Vagina (tissue), 2 donors: ENCODE measurements at regions not wholly inside any gene's neighbourhood (a gene's known extent, or its start where the extent isn't known, plus 50 kb on each side); places are given as distances from the start of the nearest gene placed in this dataset.
A peak's percentile ranks its signal among the peaks of the same experiment; 100 is the strongest.

Source experiments
- DNase-seq, 2 donors: peaks; one replicate each; pipeline ENCODE4 v3.0.0-alpha.2; 2017; ENCODE audit errors: extremely low spot score in 2 of 2
- H3K27ac ChIP-seq: fragments of 200-600 bp; sonication (generic); one replicate; pipeline ENCODE4 v1.5.1; 2019
- H3K27me3 ChIP-seq: fragments of 200-600 bp; sonication (generic); one replicate; pipeline ENCODE4 v1.5.1; 2019
- H3K36me3 ChIP-seq, 2 donors: fragments of 200-600 bp; sonication (generic); one replicate each; pipeline ENCODE4 v1.5.1; 2017 to 2019
- H3K4me1 ChIP-seq: fragments of 200-600 bp; sonication (generic); one replicate; pipeline ENCODE4 v1.5.1; 2019
- H3K4me3 ChIP-seq, 2 donors: fragments of 200-600 bp; sonication (generic); 1 replicate in 1 of 2; 2 replicates in 1 of 2; pipeline ENCODE4 v1.5.1; 2016 to 2019
- H3K9me3 ChIP-seq: fragments of 200-600 bp; sonication (generic); one replicate; pipeline ENCODE4 v1.5.1; 2019
- POLR2A ChIP-seq, 2 donors: fragments of 450-650 bp; IDR thresholded peaks; one replicate each; pipeline ENCODE4 v1.6.1; 2017; ENCODE audit warnings: antibody characterized with exemption in 2 of 2, mild to moderate bottlenecking in 2 of 2, moderate library complexity in 2 of 2
- POLR2AphosphoS5 ChIP-seq, 2 donors: sonication (generic); formaldehyde crosslinking; IDR thresholded peaks; one replicate each; pipeline ENCODE4 v1.9.0; 2017; ENCODE audit warnings: antibody characterized with exemption in 2 of 2, mild to moderate bottlenecking in 2 of 2, low read depth in 1 of 2; ENCODE audit not compliant: insufficient read depth in 1 of 2
- intact Hi-C: fragments of 100-400 bp; cut with DNase I; formaldehyde crosslinking; loops from one replicate; pipeline ENCODE4 v1.15.1; 2023
- TF ChIP-seq, protein P1 (sequence below), 3 experiments: fragments of 450-650 bp in 2 of 3; fragments of 200-600 bp in 1 of 3; sonication (generic) in 1 of 3; IDR thresholded peaks; one replicate each; pipeline ENCODE4 v1.5.1; 2017 to 2019; ENCODE audit warnings: antibody characterized with exemption in 3 of 3, mild to moderate bottlenecking in 2 of 3, moderate library complexity in 2 of 3

DNA sequence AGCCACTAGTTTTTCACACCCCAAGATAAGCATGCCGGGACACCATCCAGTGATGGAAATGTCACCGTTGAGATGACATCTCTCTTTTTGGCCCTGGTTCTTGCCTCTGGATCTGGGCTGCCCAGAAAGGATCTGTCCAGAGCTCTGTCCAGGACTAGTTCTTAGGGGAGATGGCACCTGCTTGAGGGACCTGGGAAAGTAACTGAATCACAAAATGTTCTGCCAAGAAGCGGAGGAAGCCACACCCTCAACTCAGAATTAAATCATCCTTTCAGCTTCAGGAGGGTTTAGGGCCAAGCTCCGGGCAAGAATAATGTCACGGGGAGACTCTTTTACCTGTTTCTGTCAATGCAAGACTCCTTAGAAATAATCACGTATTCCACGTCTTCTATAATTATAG is 248.6 kb downstream of the MAF start:
- no peaks in the 10 kb centered on the region for H3K9me3 ChIP-seq
- no peak overlapping the region for H3K27ac ChIP-seq
- H3K27me3 ChIP-seq, result no peaks in the 10 kb centered on the region
- peak in 1 of 2 donors; percentile 17 for TF ChIP-seq POLR2AphosphoS5 (IDR thresholded peaks at IDR 0.05; ENCODE audit: insufficient read depth in 1 of 2, low read depth in 1 of 2)
- TF ChIP-seq, protein P1, sequence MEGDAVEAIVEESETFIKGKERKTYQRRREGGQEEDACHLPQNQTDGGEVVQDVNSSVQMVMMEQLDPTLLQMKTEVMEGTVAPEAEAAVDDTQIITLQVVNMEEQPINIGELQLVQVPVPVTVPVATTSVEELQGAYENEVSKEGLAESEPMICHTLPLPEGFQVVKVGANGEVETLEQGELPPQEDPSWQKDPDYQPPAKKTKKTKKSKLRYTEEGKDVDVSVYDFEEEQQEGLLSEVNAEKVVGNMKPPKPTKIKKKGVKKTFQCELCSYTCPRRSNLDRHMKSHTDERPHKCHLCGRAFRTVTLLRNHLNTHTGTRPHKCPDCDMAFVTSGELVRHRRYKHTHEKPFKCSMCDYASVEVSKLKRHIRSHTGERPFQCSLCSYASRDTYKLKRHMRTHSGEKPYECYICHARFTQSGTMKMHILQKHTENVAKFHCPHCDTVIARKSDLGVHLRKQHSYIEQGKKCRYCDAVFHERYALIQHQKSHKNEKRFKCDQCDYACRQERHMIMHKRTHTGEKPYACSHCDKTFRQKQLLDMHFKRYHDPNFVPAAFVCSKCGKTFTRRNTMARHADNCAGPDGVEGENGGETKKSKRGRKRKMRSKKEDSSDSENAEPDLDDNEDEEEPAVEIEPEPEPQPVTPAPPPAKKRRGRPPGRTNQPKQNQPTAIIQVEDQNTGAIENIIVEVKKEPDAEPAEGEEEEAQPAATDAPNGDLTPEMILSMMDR (IDR thresholded peaks at IDR 0.05), result no peak
- peaks cover 4% of the 10 kb centered on the region for H3K4me1 ChIP-seq
- no peak overlapping the region for H3K4me3 ChIP-seq
- H3K36me3 ChIP-seq, result no peaks in the 10 kb centered on the region
- no peak for DNase-seq
- intact Hi-C loops, result no loop called here

DNA sequence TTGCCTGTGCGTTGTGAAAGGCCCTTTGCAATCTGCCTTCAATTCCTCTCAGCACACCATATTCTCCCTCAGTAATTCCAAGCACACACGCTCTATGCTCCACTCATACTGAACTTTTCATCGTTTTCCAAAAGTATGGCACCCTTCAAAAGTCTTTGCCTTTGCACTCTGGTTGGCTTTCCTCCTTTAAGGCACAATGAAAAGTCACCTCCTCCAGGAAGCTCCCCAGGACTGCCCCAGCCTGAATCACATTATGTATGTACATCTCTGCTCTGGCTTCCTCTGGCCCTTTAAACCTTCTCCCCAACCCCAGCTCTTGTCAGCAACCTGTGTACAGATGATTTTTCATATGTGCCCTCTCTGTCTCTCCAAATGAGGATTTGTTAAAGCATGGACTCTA is 250.7 kb downstream of the MAF start:
- no peak overlapping the region for H3K27ac ChIP-seq
- TF ChIP-seq POLR2AphosphoS5 (IDR thresholded peaks at IDR 0.05; ENCODE audit: insufficient read depth in 1 of 2, low read depth in 1 of 2) (no peak), POLR2A (IDR thresholded peaks at IDR 0.05) (no peak)
- TF ChIP-seq, protein P1 (IDR thresholded peaks at IDR 0.05), result no peak
- H3K36me3 ChIP-seq, result no peaks in the 10 kb centered on the region
- no peak overlapping the region for H3K4me3 ChIP-seq
- H3K27me3 ChIP-seq, result no peaks in the 10 kb centered on the region
- no peaks in the 10 kb centered on the region for H3K9me3 ChIP-seq
- peaks cover 4% of the 10 kb centered on the region for H3K4me1 ChIP-seq
- no peak for DNase-seq
- intact Hi-C loops, result no loop called here

DNA sequence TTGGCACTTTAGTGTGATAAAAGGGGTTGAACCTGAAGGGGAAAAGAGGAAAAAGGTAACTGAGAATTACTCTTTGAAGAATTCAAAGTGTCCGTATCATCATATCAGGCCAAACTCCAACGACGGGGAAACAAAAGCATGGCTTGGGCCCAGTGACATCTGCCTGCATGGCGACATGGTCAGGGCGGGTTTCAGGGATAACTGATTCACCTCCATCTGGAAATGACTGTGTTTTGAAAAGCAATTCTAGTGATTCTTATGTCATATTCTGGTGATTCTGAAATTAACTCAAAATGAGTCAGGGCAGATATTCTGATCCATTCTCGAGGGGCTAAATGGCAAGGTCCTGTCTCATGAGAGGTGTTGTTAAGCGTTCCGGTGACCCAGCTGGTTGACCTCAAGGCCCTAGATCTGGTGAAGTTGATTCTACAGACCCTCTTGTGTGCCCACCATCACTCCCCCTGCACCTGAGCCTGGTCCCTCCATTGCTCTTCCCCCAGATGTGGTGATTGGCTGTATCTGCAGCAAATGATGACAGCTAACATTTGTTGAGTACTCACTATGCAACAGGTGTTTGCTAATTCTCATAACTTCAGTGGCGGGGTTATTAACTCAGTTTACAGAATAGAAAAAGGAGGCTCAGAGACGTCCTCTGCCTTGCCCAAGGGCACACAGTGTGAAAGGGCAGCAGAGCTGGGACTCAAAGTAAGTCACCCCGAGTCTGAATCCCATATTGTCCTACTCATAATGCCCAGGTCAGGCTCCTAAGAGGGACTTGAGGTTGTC is 251.8 kb downstream of the MAF start:
- no peak overlapping the region for H3K4me3 ChIP-seq
- no peaks in the 10 kb centered on the region for H3K36me3 ChIP-seq
- peaks cover 4% of the 10 kb centered on the region for H3K4me1 ChIP-seq
- H3K27ac ChIP-seq, result no peak overlapping the region
- TF ChIP-seq, protein P1 (IDR thresholded peaks at IDR 0.05), result no peak
- TF ChIP-seq POLR2A (IDR thresholded peaks at IDR 0.05) (no peak), POLR2AphosphoS5 (IDR thresholded peaks at IDR 0.05; ENCODE audit: insufficient read depth in 1 of 2, low read depth in 1 of 2) (no peak)
- intact Hi-C loops, result no loop called here
- H3K27me3 ChIP-seq, result no peaks in the 10 kb centered on the region
- H3K9me3 ChIP-seq, result no peaks in the 10 kb centered on the region
- no peak for DNase-seq

DNA sequence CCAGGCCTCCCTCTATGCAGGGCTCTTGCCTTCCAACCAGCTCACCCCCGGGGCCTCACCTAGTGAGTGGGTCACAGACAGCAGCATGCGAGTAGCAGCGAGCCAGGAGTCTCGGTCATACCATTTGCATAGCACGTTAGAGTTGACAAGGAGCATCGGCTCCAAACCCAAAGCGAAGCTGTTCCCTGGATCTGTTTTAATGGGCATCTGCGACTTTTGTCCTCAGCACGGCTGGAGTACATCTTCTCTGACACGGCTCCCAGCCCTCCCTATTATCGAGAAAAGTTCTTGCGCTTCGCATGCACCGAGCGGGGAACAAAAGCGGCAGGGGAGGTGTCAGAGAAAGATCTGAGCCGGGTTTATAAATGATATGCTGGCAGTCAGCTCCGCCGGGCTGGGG is 253.3 kb downstream of the MAF start:
- no peak overlapping the region for H3K27ac ChIP-seq
- H3K4me1 ChIP-seq, result peaks cover under 1% of the 10 kb centered on the region
- TF ChIP-seq POLR2A (IDR thresholded peaks at IDR 0.05), result no peak
- TF ChIP-seq, protein P1 (IDR thresholded peaks at IDR 0.05), result no peak
- TF ChIP-seq POLR2AphosphoS5 (IDR thresholded peaks at IDR 0.05; ENCODE audit: insufficient read depth in 1 of 2, low read depth in 1 of 2), result no peak
- intact Hi-C loops, result no loop called here
- H3K9me3 ChIP-seq, result no peaks in the 10 kb centered on the region
- H3K27me3 ChIP-seq, result no peaks in the 10 kb centered on the region
- no peak overlapping the region for H3K4me3 ChIP-seq
- DNase-seq, result no peak
- no peaks in the 10 kb centered on the region for H3K36me3 ChIP-seq

DNA sequence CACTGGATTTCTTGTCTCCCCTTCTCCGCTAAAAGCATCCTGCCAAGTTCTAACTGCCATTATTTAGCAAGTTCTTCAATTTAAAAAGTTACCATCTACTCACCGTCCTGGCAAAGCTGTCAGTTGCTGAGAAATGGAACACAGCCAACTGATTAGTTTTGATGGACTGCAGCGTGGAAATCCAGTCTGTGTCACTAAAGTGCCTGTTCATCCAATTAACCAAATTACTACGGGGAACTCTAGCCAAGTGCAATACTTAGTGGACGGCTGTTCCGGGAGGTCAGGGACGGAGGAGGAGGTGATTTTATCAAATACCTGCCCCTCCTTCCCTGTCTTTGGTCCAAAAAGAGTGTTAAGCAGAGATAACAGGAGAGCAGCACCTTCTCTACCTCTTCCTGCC is 260.7 kb downstream of the MAF start:
- peaks cover 4% of the 10 kb centered on the region for H3K4me1 ChIP-seq
- intact Hi-C loops, result no loop called here
- H3K27me3 ChIP-seq, result no peaks in the 10 kb centered on the region
- H3K36me3 ChIP-seq, result no peaks in the 10 kb centered on the region
- DNase-seq, result no peak
- TF ChIP-seq POLR2AphosphoS5 (IDR thresholded peaks at IDR 0.05; ENCODE audit: insufficient read depth in 1 of 2, low read depth in 1 of 2) (no peak), POLR2A (IDR thresholded peaks at IDR 0.05) (no peak)
- TF ChIP-seq, protein P1 (IDR thresholded peaks at IDR 0.05), result no peak
- H3K9me3 ChIP-seq, result no peaks in the 10 kb centered on the region
- no peak overlapping the region for H3K27ac ChIP-seq
- no peak overlapping the region for H3K4me3 ChIP-seq
